Muscle of back (tissue), 3 donors: ENCODE measurements at regions not wholly inside any gene's neighbourhood (a gene's known extent, or its start where the extent isn't known, plus 50 kb on each side); places are given as distances from the start of the nearest gene placed in this dataset.
"Not testable (repeated sequence)": the region's sequence is repeated elsewhere in the genome, so short reads cannot be mapped to it uniquely, and the experiment has no call there.

Experiments
- DNase-seq, 3 donors: peaks; one replicate each; pipeline versions ENCODE4 v3.0.0 to v3.0.0-alpha.2; 2013

DNA sequence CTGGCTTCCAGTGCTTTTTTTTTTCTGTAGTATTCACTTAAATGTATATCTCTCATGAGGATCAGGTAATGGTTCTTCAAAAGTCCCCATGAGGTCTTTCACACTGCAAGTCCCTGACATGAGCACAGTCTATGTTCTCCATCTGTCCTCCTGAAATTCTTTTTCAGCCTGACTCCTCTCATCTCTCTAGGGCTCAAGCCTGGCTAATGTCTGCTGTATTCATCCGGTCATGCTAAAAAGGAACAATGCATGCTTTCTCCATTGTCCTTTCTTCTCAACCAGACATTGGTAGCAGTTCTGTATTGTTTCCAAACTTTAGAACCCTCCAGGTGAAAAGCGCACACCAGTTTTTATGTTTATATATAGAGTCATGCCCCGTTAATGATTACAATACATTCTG lies 368.3 kb upstream of the OLFM3 start:
- no peak for DNase-seq

DNA sequence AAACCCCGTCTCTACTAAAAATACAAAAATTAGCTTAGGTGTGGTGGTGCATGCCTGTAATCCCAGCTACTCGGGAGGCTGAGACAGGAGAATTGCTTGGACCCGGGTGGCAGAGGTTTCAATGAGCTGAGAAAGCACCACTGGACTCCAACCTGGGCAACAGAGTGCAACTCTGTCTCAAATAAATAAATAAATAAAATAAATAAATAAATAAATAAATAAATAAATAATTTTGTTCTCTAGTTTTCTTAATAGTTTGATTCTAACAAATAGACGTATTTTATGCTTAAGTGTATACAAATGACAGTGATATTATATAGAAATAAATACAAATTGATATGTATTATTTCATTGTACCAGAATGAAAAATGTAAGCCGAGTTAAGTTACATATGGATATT lies 339.9 kb upstream of the OLFM3 start:
- DNase-seq = no peak

DNA sequence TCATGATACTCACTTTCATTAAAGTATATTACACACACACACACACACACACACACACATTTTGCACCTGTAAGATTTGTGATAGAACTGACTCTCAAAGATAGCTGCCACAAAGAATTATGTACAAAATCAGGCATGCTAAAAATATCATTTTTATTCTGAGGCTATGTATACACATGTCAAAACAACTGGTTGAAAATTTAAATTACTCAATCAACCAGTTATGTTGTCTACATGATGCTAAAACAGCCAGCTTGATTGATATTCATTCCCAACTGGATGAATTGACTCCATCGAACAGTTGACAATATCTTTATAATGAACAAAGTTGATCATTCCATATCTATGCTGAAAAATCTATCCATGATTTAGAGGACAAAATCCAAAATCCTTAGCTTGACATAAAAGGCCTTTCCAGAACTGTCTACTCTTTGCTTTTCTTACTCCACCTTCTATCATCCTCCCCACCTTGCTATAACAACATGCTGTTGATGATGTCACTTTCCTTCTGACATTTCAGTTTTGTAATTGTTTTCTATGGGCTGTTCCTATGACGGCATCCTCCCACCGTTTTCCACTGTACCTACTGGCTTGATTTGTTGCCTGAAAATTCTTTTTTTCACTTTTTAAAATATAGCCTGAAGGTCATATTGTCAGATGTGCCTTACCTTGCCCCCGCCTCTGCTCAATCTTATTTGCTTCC lies 321.5 kb upstream of the OLFM3 start:
- DNase-seq = no peak

DNA sequence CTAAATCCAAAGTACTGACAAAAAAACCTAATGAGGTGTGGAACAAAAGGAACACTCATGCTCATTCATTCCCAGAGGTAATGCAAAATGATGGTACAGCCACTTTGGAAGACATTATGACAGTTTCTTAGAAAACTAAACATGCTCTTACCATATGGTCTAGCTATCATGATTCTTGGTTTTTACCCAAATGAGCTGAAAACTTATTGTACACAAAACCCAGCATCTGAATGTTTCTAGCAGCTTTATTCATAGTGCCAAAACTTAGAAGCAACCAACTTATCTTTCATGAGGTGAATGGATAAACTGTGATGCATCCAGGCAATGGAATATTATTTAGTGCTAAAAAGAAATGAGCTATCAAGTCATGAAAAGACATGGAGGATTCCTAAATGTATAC lies 318.4 kb upstream of the OLFM3 start:
- DNase-seq = no peak

DNA sequence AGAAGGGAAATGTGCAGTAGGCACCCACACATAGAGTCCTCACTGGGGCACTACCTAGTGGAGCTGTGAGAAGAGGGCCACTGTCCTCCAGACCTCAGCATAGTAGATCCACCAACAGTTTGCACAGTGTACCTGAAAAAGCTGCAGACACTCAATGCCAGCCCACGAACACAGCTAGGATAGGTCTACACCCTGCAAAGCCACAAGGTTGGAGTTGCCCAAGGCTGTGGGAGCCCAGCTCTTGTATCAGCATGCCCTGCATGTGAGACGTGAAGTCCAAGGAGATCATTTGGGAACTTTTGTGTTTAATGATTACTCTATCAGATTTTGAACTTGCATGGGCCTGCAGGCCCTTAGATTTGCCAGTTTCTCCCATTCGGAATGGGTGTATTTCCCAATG lies 299.4 kb upstream of the OLFM3 start:
- DNase-seq = no peak

DNA sequence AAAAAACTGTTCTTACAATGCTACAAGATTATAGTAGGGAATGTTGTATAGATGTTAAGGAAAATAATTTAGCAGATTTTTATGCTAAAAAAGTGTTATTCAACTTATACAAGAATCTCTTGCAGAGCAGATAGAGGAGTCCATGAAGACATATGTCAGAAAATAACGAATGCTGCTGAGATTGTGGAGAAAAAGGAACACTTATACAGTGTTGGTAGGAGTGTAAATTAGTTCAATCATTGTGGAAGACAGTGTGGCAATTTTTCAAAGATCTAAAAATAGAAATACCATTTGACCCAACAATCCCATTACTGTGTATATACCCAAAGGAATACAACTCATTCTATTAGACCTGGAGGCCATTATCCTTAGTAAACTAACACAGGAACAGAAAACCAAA lies 286.2 kb upstream of the OLFM3 start:
- DNase-seq = no peak

DNA sequence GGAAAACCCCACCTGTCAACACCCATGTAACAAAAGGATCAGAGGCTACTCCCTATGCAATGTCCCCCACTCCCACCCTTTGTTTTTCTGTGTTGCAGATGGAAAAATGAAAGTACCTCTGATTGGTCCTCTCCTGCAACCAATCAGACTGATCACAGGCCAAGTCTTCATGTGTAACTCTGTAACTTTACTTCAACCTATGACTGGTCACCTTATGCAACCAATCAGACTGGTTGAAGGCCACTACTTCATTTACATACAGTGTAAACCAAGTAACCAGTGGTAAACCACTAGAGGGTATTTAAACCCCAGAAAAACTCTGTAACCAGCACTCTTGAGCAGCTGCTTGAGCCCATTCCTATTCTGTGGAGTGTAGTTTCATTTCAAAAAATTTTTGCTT lies 266.3 kb upstream of the OLFM3 start:
- no peak for DNase-seq

DNA sequence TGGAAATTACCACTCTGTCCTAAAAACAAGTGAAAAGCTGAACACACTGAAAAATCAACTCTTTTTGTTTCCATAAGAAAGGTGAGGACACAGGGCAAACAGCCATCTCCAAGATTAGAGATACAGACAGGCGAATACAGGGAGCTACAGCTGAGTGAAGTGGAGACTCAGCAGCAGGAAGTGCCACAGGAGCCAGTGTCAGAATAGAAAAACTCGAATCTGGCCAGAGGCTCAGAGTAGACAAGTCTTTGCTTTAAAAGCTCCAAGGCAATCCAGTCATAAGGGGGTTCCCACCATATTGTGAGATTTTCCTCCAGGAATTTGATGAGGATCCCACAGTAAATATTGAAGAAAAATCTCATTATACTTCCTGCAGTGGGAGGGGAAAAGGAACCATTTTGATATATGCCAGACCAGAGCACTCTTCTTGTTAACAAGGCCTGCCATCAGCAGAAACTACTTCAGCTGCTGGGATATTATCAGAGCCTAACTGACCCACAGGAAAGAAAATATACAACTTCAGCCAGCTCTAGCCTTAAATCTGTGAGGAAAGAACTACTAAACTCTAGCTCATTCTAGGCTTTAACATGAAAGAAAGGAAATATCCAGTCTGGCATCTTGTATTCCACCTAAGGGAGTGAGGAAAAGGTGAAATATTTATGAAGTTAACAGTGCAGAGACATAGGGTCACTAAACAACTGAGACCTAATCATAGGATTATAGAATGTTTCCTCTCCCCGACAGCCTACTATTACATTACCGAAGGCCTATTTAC lies 256.2 kb upstream of the OLFM3 start:
- no peak for DNase-seq

DNA sequence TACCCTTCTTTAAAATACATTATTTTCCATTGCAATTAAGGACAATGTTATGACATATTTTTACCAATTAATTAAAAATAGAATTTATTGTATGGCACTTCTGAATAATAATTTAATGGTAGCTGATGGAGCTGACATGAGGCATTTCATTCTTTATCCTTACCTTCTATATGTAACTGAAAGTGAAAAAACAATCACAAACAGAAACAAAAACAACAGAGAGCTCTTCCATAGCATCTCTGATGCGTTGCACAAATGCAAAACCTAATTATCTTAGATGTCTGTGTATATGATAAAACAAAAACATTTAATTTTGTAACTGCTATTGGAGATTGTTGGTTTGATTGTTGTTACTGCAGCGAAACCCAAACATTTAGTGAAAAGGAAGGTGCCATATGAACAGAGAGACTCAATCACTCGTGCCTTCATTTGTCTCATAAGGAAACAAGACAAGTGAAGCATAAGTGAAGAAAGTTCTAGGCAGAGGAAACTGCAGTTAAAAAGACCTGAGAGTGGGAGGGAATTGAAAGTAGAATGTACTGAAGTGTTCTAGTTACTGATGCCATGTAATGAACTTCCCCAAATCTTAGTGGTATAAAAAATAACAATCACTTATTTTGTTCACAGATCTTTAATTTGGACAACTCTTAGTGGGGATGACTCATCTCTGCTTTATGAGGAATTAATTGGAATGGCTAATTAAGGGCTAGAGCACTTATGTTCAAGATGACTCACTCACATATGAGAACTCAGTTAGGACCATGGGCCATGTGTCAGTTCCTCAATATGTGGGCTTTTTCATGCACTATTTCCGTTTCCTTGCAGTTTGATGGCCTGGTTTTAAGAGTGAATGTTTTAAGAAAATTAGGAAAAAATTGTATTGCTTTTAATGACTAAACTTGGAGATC lies 245.0 kb upstream of the OLFM3 start:
- no peak for DNase-seq

DNA sequence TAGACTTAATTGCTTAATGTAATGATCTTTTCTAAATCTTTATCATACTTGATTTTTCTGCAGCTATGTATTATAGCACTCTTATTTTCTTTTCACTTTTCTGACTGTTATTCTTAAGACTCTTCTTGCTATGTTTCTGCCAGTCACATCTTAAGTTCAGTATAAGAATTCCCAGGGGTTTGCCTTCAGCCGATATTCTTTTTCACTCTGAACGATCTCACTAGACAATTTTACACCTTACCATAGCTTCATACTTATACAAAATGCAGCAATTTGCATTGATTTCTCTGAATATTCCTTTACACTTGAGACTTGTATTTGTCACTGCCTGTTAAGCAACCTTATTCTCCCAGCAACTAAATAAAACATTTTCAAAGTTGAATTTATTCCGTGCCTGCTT lies 242.5 kb upstream of the OLFM3 start:
- no peak for DNase-seq

DNA sequence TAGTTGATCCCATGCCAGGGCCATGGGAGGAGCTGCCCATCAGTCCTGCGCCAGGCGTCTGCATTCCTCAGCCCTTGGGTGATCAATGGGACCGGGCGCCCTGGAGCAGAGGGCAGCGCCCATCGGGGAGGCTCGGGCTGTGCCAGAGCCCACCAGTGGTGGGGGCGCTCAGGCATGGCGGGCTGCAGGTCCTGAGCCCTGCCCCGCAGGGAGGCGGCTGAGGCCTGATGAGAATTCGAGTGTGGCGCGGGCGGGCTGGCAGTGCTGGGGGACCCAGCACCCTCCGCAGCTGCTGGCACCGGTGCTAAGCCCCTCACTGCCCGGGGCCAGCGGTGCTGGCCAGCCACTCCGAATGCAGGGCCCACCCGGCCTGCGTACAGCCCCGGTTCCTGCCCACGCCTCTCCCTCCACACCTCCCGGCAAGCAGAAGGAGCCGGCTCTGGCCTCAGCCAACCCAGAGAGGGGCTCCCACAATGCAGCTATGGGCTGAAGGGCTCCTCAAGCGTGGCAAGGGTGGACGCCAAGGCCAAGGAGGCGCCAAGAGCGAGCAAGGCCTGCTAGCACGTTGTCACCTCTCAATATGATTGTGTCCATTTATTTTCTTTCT lies 238.1 kb upstream of the OLFM3 start:
- no peak for DNase-seq

DNA sequence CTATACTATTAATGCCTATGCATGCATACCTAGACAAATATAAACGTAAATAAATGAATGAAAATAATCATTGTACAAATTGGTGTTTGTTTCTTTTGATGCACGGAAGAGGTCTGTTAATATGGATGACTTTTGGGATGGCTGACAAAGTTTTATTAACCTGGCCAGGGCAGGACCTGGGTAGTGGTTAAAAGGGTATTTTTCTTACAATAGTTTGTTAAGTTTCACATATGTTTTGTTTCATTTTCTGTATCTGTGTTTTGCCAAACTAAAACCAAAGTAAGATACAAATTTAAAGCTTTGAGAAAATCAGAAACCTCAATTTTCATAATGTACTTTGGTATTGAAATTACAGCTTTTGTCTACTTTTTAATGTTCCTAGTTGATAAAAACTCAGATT lies 222.7 kb upstream of the OLFM3 start:
- no peak for DNase-seq

DNA sequence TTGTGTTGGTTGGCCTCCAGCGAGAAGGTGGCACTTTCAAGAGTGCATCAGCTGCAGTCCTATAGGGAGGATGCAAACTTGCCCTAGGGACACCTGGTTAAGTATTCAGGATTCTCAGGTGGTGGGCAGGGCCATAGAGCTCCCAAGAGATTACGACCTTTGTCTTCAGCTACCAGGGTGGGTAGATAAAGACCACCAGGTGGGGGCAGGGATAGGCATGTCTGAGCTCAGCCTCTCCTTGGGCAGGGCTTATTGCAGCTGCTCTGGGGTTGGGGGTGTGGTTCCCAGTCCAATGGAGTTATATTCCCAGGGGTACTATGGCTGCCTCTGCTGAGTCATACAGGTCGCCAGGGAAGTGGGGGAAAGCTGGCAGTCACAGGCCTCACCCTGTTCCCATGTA lies 214.2 kb upstream of the OLFM3 start:
- DNase-seq = not testable (repeated sequence)

DNA sequence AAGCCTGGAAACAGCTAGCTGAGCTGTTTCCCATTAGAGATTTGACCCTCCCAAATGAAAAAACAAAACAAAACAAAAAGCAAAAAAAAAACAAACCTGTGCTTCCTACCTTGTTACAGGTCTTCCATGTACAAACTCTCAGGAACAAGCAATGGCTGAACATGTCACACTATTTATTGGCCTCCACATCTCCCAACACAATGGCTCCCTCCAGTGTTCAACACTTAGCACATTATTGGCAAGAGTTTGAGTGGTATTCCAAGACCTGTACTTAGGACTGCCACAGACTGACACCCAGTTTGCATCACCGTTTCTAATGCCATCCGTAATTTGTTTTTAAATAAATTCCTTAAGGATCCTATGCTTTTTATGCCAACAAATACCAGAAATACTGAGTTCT lies 195.0 kb upstream of the OLFM3 start:
- DNase-seq = peak; percentile 8 to 47 (median 19)

DNA sequence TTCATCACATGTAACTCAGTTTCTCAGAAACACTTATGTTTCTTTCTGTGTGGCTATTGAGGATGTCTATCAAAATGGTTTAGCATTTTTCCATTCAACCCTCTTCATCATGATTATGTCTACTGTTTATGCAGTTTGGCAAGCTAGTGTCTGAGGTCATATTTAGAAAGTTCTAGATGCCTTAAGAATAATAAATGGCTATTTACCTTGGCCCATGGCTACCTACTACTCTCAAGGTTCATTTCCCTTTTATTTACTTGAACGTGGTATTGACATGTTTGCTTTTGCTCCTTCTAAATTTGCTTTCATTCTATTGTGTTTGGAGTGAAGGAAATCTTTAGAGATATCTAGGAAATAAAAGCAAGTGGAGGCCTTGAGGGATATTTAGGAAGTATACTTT lies 193.7 kb upstream of the OLFM3 start:
- DNase-seq = no peak

DNA sequence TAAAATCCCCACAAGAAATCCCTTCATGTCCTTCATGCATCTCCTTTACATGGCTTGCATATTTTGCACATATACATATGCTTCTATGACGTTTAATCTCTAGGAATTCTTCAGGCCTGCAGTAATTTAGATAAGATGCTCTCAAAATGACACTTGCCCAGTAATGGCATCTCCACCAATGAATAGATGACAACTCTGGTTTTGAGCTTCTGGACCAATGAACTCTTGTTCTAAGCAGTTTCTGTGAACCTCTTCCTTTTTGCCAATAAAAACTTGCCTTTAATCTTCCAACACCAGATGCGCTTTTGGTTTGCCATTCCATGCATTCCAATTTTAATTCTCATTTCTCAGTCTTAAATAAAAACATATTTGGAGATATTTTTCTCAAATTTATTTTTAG lies 189.8 kb upstream of the OLFM3 start:
- no peak for DNase-seq

DNA sequence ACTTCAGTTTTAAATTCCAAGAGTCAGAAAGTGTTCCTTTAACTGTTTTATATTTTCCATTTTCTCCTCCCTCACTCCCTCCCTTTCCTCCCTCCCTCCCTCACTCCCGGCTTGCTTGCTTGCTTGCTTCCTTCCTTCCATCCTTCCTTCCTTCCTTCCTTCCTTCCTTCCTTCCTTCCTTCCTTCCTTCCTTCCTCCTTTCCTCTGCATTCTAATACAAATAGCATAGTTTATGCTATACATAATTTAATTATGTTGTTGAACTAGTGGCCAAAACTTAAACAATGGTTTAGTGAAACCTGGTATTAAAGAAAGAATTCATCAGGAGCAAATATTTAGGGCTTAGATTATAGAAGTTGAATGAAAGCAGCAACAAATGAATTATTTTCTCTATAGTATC lies 188.5 kb upstream of the OLFM3 start:
- no peak for DNase-seq

DNA sequence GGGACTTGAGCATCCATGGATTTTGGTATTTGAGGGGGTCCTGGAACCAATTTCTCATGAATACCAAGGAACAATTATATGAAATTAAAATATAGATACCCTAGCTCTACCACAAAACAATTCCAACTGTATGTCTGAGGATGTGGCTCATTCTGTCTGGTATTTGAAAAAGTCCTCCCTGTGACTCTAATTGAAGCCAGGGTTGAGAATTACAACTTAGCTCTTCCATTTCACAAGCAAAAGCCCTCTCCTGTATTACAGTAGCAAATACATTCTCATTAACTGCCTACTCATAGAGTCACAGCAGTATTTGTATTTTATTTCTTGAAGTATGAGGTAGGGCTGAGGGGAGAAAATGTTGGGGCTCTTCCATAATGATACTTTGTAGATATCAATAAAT lies 187.8 kb upstream of the OLFM3 start:
- DNase-seq = no peak

DNA sequence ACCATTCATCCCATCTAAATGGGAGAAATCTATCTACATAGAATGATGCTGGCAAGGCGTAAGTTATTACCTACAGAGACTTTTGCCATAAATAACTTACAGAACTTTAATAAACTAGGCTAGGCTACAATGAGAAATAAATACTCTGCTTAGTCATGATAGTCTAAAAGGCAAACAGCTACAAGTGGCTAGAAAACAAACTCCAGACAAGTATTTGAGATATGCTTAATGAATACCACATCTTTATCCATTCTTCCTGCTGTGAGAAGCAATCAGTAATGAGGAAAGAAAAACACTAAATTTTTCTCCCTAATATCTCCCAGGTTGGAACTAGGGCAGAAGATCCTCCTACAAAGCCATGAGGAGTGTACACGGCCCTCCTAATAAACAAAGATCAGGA lies 187.0 kb upstream of the OLFM3 start:
- DNase-seq = no peak

DNA sequence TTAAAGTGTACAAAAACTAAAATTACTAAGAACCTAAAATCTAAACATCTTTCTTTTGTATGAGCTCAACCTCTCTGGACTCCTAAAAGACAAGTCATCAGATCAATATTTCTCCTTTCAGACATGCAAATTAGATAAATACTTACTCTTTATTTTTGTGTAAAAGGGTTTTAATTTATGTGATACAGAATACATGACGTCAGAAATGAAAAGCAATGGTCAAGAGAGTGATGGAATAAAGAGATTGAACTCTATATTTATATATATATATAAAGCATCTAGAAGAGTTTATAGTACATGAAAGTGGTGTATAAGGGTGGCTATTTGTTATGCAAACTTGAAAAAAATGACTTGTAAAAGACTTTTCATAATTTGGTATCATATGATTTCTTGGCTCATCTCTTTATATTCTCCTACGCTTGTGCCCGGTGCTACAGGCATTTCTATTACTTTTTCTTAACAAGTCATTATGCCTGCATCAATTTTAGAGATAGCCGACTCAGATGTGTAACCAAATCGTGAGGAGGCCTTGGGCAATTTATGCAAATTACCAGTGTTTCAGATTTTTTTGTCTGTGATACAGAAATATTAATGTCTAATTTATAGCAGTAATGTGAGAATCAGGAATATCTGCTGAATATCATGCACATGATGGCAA lies 186.0 kb upstream of the OLFM3 start:
- no peak for DNase-seq

DNA sequence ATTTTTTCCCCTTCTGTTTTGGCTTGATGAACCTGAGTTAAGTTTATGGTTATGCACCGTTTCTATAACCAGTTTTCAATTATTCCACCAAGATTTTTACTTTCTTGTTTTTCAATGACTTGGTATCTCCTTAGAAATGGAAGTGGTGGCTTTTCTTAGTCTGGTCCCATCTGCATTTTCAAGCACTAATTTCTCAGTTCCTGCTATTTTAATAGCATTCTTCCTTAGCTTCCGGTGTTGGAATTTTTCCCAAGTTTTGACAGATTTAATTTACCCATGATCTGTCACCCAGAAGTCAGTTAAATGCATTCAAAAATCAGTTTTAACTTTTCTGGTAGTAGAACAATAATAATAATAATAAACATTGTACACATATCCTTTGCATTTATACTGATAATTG lies 184.6 kb upstream of the OLFM3 start:
- no peak for DNase-seq

DNA sequence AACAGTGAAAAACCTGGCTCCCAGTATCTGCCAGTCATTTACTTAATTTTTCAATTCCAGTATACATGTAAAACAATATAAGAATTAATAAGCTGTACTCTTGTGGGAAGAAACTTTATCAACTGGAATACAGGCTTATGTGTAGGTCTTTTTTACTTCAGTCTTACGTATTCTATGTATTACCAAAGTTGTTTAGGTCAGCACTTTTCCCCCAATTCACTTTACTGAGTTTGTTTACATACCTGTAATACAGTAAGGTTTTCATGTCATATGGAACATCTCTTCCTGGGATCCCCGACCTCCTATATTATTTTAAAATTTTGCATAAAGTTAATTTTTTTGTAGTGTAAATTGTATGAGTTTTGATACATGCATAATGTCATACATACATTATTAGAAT lies 181.8 kb upstream of the OLFM3 start:
- no peak for DNase-seq
